HUES48 (cell line): ENCODE measurements at regions not wholly inside any gene's neighbourhood (a gene's known extent, or its start where the extent isn't known, plus 50 kb on each side); places are given as distances from the start of the nearest gene placed in this dataset.

Experiments
- H3K27ac ChIP-seq: one replicate; pipeline ENCODE4 v1.7.0; 2013; ENCODE audit warnings: low read depth, low read length, inconsistent platforms
- H3K27me3 ChIP-seq: 2 replicates; pipeline ENCODE4 v1.6.1; 2013; ENCODE audit warnings: mild to moderate bottlenecking, low read length; ENCODE audit not compliant: control insufficient read depth, insufficient read depth
- H3K36me3 ChIP-seq: 2 replicates; pipeline ENCODE4 v1.6.1; 2013; ENCODE audit warnings: low read length; ENCODE audit not compliant: control insufficient read depth, insufficient read depth
- H3K4me1 ChIP-seq: 2 replicates; pipeline ENCODE4 v1.6.1; 2013; ENCODE audit warnings: mild to moderate bottlenecking, low read length; ENCODE audit not compliant: control insufficient read depth, insufficient read depth
- H3K4me3 ChIP-seq: 2 replicates; pipeline ENCODE4 v1.5.1; 2013; ENCODE audit warnings: mild to moderate bottlenecking, low read depth, low read length
- H3K9ac ChIP-seq: 2 replicates; pipeline ENCODE4 v1.6.1; 2013; ENCODE audit warnings: mild to moderate bottlenecking, low read depth, low read length, moderate library complexity
- H3K9me3 ChIP-seq: 2 replicates; pipeline ENCODE4 v1.6.1; 2013; ENCODE audit warnings: low read length; ENCODE audit not compliant: control insufficient read depth, insufficient read depth

GRCh38 chr11:119863851-119864601 lies 135.0 kb upstream of the NECTIN1 start:
- H3K4me3 ChIP-seq: no peak overlapping the region
- peaks cover 10% of the 10 kb centered on the region; the same call in 1 of the 2 replicates for H3K4me1 ChIP-seq
- no peaks in the 10 kb centered on the region for H3K27me3 ChIP-seq
- no peaks in the 10 kb centered on the region for H3K36me3 ChIP-seq
- H3K9ac ChIP-seq: no peak overlapping the region
- H3K27ac ChIP-seq: no peak overlapping the region
- 0 out of 2 replicates have a peak, but pooled peaks cover 3% of the 10 kb centered on the region for H3K9me3 ChIP-seq

DNA sequence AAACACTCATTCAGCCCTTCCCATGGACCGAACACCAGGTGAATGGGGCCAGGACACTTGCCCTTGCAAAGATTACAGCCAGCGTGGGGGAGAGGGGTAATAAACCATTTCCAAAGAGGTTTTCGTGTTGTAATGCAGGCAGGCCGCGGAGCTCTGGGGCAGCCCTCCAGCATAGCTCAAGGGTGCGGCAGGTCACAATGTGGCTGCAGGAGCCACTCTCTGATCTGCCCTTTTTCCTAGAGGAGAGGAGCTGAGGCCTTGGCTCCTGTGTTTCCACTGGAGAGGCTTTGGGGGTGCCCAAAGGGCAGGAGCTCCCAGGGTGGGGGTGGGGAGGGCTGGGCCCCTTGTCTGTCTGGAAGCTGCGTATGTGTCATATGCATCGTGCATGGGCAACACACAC lies 134.2 kb upstream of the NECTIN1 start:
- 0 out of 2 replicates have a peak, but pooled peaks cover 2% of the 10 kb centered on the region for H3K27me3 ChIP-seq
- no peaks in the 10 kb centered on the region for H3K36me3 ChIP-seq
- peaks cover 8% of the 10 kb centered on the region; the same call in 1 of the 2 replicates for H3K4me1 ChIP-seq
- no peak overlapping the region for H3K27ac ChIP-seq
- H3K4me3 ChIP-seq: no peak overlapping the region
- H3K9me3 ChIP-seq: 0 out of 2 replicates have a peak, but pooled peaks cover 3% of the 10 kb centered on the region
- no peak overlapping the region for H3K9ac ChIP-seq

DNA sequence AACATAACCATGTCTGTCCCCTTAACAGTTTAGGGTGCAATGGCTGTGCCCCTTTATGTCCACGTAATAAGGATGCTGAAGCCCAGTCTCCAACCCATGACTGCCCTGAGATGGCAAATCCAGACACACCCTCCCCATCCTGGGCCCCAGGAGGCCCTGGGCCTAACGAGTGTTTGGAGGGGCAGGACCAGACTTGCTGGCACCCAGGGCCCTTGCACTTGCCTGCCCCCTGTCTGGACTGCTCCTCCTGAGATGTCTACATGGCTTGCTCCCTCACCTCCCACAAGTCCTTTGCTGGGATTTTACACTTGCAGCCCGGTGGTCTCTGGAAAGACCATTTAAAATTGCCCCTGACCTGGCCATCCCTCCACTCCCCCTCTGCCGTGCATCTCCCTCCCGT lies 132.2 kb upstream of the NECTIN1 start:
- Histone ChIP-seq H3K36me3 (no peaks in the 10 kb centered on the region), H3K27me3 (0 out of 2 replicates have a peak, but pooled peaks cover 6% of the 10 kb centered on the region), H3K4me3 (no peak overlapping the region), H3K9ac (no peak overlapping the region), H3K4me1 (no peaks in the 10 kb centered on the region), H3K27ac (no peak overlapping the region), H3K9me3 (0 out of 2 replicates have a peak, but pooled peaks cover 3% of the 10 kb centered on the region)

GRCh38 chr11:119860561-119861094 lies 131.6 kb upstream of the NECTIN1 start:
- H3K4me1 ChIP-seq: no peaks in the 10 kb centered on the region
- 0 out of 2 replicates have a peak, but pooled peaks cover 6% of the 10 kb centered on the region for H3K27me3 ChIP-seq
- no peaks in the 10 kb centered on the region for H3K36me3 ChIP-seq
- 0 out of 2 replicates have a peak, but pooled peaks cover 3% of the 10 kb centered on the region for H3K9me3 ChIP-seq
- no peak overlapping the region for H3K27ac ChIP-seq
- H3K4me3 ChIP-seq: no peak overlapping the region
- no peak overlapping the region for H3K9ac ChIP-seq

DNA sequence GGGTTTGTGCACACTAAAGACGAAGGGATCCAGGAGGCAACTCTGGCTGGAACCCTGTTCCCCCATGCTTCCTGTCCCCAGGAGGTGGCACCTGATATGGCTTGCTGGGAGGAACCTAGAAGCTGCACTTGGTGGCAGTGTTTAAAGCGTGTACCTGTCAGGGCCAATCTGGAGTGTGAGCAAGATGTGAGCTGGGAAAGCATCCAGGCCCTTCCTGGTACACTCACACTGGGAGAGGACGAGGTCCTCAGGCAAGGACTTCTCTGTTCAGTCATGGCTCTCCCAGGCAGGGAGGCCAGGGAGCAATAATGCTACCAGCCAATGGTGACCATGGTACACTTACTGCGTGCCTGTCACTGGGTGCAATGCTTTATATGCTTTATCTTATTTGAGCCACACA lies 130.7 kb upstream of the NECTIN1 start:
- H3K9me3 ChIP-seq: 0 out of 2 replicates have a peak, but pooled peaks cover 3% of the 10 kb centered on the region
- no peaks in the 10 kb centered on the region for H3K36me3 ChIP-seq
- no peak overlapping the region for H3K9ac ChIP-seq
- 0 out of 2 replicates have a peak, but pooled peaks cover 6% of the 10 kb centered on the region for H3K27me3 ChIP-seq
- H3K27ac ChIP-seq: no peak overlapping the region
- H3K4me1 ChIP-seq: no peaks in the 10 kb centered on the region
- H3K4me3 ChIP-seq: no peak overlapping the region

DNA sequence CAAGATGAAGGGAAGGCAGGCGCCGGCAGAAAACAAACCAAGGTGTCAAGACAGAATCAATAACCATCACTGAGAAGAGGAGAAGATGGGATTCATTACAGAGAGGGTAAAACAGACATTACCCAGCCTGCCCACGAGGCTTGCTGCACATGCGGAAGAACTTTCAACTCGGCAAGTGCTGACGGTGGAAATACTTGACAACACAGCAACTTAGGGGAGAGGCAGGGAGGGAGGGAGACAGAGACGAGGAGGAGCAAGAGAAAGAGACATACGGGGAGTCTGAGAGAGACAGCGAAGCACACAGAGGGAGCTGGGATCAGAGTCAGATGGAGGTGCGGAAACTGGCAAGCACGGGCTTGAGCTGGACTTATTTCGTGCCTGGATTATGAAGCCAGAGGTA lies 129.3 kb upstream of the NECTIN1 start:
- Histone ChIP-seq H3K4me3 (no peak overlapping the region), H3K36me3 (no peaks in the 10 kb centered on the region), H3K9me3 (0 out of 2 replicates have a peak, but pooled peaks cover 3% of the 10 kb centered on the region), H3K9ac (no peak overlapping the region), H3K27me3 (0 out of 2 replicates have a peak, but pooled peaks cover 6% of the 10 kb centered on the region), H3K27ac (no peak overlapping the region), H3K4me1 (no peaks in the 10 kb centered on the region)

GRCh38 chr11:119856681-119857485 lies 127.9 kb upstream of the NECTIN1 start:
- Histone ChIP-seq H3K27ac (no peak overlapping the region), H3K4me1 (no peaks in the 10 kb centered on the region), H3K27me3 (0 out of 2 replicates have a peak, but pooled peaks cover 6% of the 10 kb centered on the region), H3K36me3 (no peaks in the 10 kb centered on the region), H3K9ac (no peak overlapping the region), H3K9me3 (no peaks in the 10 kb centered on the region), H3K4me3 (no peak overlapping the region)

DNA sequence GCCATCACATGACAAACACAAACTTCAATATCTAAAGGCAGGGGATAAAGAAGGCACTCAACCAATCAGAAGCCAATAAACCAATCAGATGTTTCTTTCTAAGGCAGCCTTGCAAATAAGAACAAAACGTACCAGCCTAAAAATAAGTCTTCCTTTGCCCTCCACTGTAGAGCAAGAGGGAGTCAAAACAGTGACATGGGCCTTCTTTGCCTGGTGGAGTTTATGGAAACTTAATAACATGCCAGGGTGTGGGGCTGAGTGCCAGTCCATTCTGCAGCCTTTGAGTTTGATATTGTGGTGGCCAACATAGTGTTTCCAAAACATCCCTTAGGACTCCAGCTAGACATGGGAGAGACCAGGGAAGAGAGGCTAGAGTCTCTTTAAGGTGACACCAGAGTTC lies 126.1 kb upstream of the NECTIN1 start:
- Histone ChIP-seq H3K27me3 (0 out of 2 replicates have a peak, but pooled peaks cover 6% of the 10 kb centered on the region), H3K36me3 (no peaks in the 10 kb centered on the region), H3K27ac (no peak overlapping the region), H3K9me3 (no peaks in the 10 kb centered on the region), H3K9ac (no peak overlapping the region), H3K4me3 (no peak overlapping the region), H3K4me1 (no peaks in the 10 kb centered on the region)

GRCh38 chr11:119854521-119854920 lies 125.5 kb upstream of the NECTIN1 start:
- Histone ChIP-seq H3K36me3 (no peaks in the 10 kb centered on the region), H3K27ac (no peak overlapping the region), H3K4me3 (no peak overlapping the region), H3K9ac (no peak overlapping the region), H3K4me1 (no peaks in the 10 kb centered on the region), H3K27me3 (0 out of 2 replicates have a peak, but pooled peaks cover 6% of the 10 kb centered on the region), H3K9me3 (no peaks in the 10 kb centered on the region)

- Histone ChIP-seq H3K27ac (no peak overlapping the region), H3K4me3 (no peak overlapping the region), H3K4me1 (no peaks in the 10 kb centered on the region), H3K9ac (no peak overlapping the region), H3K9me3 (no peaks in the 10 kb centered on the region), H3K27me3 (0 out of 2 replicates have a peak, but pooled peaks cover 6% of the 10 kb centered on the region), H3K36me3 (no peaks in the 10 kb centered on the region)
Observed at GRCh38 chr11:119853581-119854360, 124.8 kb upstream of the NECTIN1 start.
